ENCODE measurements at regions not wholly inside any gene's neighbourhood (a gene's known extent, or its start where the extent isn't known, plus 50 kb on each side); places are given as distances from the start of the nearest gene placed in this dataset.

DNA sequence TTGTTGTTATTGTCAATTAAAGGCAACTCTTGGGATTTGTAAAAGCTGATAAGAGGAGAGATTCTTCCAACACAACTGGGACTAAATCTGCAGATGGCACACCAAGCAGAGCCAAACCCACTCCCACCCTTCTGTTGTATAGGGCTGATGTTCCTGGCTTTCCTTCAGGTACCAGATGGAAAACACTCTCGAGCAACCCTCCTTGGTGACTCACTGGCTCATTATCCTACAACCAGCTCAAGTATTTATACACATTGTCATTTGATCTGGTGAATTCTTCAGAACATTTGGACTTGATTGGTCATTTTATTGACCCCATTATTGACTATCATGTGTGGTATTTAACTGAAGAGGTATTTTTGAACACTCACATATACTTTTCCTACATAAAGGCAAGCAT, 190.3 kb upstream of the PCSK2 start:
- H3K4me1 Mint-ChIP-seq: no peaks in the 10 kb centered on the region
- no peaks in the 10 kb centered on the region for H3K9me3 Mint-ChIP-seq
- no peaks in the 10 kb centered on the region for H3K27me3 Mint-ChIP-seq

GRCh38 chr20:17042122-17042521, 184.7 kb upstream of the PCSK2 start:
- Mint-ChIP-seq H3K27me3 (no peaks in the 10 kb centered on the region), H3K9me3 (no peaks in the 10 kb centered on the region), H3K4me1 (no peaks in the 10 kb centered on the region), H3K27ac (no peak overlapping the region), H3K36me3 (ENCODE audit: low read depth) (no peaks in the 10 kb centered on the region), H3K4me3 (no peak overlapping the region)
- ATAC-seq (no peak), DNase-seq (no peak)

More for the DNA sequence above, 190.3 kb upstream of the PCSK2 start:
- no peaks in the 10 kb centered on the region for H3K36me3 Mint-ChIP-seq (ENCODE audit: low read depth)
- ATAC-seq (no peak), DNase-seq (no peak)
- no peak overlapping the region for H3K27ac Mint-ChIP-seq
- H3K4me3 Mint-ChIP-seq: no peak overlapping the region

DNA sequence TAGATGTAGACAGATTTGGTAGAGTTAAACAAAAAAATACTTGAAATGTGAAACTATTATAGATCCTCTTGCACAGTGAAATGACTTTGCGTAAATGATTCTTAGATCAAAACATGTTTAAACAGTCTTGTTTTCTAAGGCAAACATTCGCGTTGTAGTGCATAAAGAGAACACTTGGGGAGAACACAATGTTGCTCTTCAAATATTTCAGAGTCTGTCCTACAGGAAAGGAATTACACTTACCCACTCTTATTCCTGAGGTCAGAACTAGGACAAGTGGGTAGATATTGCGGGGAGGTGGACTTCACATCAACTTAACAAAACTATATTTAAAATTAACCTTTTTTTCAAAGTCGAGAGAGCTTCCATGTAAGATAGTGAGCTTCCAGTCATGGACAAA, 183.5 kb upstream of the PCSK2 start:
- no peak overlapping the region for H3K27ac Mint-ChIP-seq
- no peaks in the 10 kb centered on the region for H3K4me1 Mint-ChIP-seq
- H3K27me3 Mint-ChIP-seq: no peaks in the 10 kb centered on the region
- H3K4me3 Mint-ChIP-seq: no peak overlapping the region
- DNase-seq (no peak), ATAC-seq (no peak)
- no peaks in the 10 kb centered on the region for H3K36me3 Mint-ChIP-seq (ENCODE audit: low read depth)
- no peaks in the 10 kb centered on the region for H3K9me3 Mint-ChIP-seq

GRCh38 chr20:17044891-17045290, 181.9 kb upstream of the PCSK2 start:
- Mint-ChIP-seq H3K9me3 (no peaks in the 10 kb centered on the region), H3K27ac (no peak overlapping the region), H3K4me3 (no peak overlapping the region), H3K36me3 (ENCODE audit: low read depth) (no peaks in the 10 kb centered on the region), H3K4me1 (no peaks in the 10 kb centered on the region), H3K27me3 (no peaks in the 10 kb centered on the region)
- DNase-seq (no peak), ATAC-seq (no peak)

DNA sequence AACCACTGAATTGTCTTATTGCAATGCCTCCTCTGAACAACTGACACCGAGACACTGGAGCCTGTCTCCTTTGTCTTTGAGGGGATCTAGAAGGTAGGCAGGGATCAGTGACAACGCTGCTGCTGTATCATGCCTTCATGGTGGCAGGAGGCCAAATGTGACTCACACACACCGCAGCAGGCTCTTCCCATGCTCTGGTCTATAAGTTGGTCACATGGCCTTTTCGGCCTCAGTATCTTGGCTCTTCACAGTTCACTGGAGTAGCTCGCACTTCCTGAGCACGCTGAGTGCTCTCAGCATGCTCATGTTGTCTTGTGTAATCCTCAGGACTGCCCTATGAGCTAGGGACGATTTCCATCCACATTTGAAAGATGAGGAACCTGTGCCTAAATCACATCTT, 167.4 kb upstream of the PCSK2 start:
- H3K9me3 Mint-ChIP-seq: peaks cover 14% of the 10 kb centered on the region
- H3K27me3 Mint-ChIP-seq: no peaks in the 10 kb centered on the region
- H3K4me3 Mint-ChIP-seq: no peak overlapping the region
- DNase-seq: no peak
- ATAC-seq: no peak
- no peaks in the 10 kb centered on the region for H3K4me1 Mint-ChIP-seq
- H3K27ac Mint-ChIP-seq: no peak overlapping the region
- H3K36me3 Mint-ChIP-seq (ENCODE audit: low read depth): no peaks in the 10 kb centered on the region

DNA sequence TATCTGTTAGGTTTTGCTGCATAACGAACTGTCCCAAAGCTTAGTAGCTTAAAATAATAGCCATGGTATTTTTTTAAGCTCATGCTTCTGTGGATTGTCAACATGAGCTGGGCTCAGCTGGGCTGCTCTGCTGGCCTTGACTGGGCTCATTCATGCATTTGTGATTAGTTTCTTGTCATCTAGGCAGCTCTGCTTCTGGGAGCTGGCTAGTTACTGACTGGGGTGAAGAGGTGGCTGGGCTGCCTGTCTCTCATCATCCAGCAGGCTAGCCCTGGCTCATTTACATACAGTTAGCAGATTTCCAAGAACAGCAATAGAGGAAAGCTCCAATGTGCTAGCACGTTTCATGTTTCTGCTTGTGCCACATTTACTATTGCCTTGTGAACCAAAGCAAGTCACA, 165.1 kb upstream of the PCSK2 start:
- DNase-seq (no peak), ATAC-seq (no peak)
- no peaks in the 10 kb centered on the region for H3K4me1 Mint-ChIP-seq

GRCh38 chr20:17062712-17063111, 164.1 kb upstream of the PCSK2 start:
- Mint-ChIP-seq H3K36me3 (ENCODE audit: low read depth) (no peaks in the 10 kb centered on the region), H3K27ac (no peak overlapping the region), H3K9me3 (peaks cover 7% of the 10 kb centered on the region), H3K27me3 (no peaks in the 10 kb centered on the region), H3K4me3 (no peak overlapping the region), H3K4me1 (no peaks in the 10 kb centered on the region)
- DNase-seq (no peak), ATAC-seq (no peak)

More for the DNA sequence above, 165.1 kb upstream of the PCSK2 start:
- peaks cover 14% of the 10 kb centered on the region for H3K9me3 Mint-ChIP-seq
- H3K4me3 Mint-ChIP-seq: no peak overlapping the region
- H3K36me3 Mint-ChIP-seq (ENCODE audit: low read depth): no peaks in the 10 kb centered on the region
- H3K27ac Mint-ChIP-seq: no peak overlapping the region
- H3K27me3 Mint-ChIP-seq: no peaks in the 10 kb centered on the region

DNA sequence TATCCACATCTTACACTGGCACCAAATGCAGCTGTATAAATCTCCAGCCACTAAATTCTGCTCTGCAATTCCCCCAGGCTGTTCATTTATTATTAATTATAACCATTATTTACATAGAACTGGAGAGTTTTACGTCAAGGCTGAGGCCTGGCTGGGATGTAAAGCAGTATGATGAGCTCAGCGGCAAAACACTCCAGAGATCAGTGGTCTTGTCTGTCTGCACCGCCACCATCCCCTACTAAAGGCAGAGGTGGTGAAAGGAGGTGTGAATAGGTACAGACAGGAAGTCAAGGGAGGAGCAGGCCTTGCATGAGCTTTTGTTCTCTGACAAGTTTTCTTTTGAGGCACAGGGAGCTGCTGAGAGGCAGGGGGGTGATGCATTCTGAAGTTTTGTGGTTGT, 159.9 kb upstream of the PCSK2 start:
- no peaks in the 10 kb centered on the region for H3K27me3 Mint-ChIP-seq
- H3K36me3 Mint-ChIP-seq (ENCODE audit: low read depth): no peaks in the 10 kb centered on the region
- H3K4me3 Mint-ChIP-seq: no peak overlapping the region
- H3K27ac Mint-ChIP-seq: no peak overlapping the region
- no peaks in the 10 kb centered on the region for H3K4me1 Mint-ChIP-seq
- DNase-seq: no peak
- no peak for ATAC-seq
- no peaks in the 10 kb centered on the region for H3K9me3 Mint-ChIP-seq

- no peaks in the 10 kb centered on the region for H3K9me3 Mint-ChIP-seq
- no peaks in the 10 kb centered on the region for H3K4me1 Mint-ChIP-seq
- no peak overlapping the region for H3K4me3 Mint-ChIP-seq
- no peaks in the 10 kb centered on the region for H3K36me3 Mint-ChIP-seq (ENCODE audit: low read depth)
- no peak overlapping the region for H3K27ac Mint-ChIP-seq
- no peak for ATAC-seq
- no peak for DNase-seq
- H3K27me3 Mint-ChIP-seq: no peaks in the 10 kb centered on the region
These were observed 158.6 kb upstream of the PCSK2 start for GRCh38 chr20:17068084-17068711.

DNA sequence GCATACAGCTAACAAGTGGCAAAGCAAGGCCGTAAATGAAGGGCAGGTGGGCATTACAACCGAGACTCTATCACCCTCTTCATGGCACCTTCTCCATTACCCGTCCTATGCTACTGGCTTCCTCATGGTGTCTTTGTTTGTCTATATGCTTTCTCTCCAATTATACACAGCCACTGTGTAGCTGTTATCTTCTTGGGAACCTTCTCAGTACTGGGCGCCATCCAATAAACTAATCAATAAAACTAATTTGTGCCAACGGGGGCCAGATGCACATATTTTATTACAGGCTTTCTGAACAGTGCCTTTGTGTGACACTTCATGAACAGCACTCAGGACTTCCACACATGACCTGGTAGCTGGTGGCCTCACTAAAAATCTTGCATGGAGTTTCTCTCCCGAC, 149.8 kb upstream of the PCSK2 start:
- no peaks in the 10 kb centered on the region for H3K27me3 Mint-ChIP-seq
- ATAC-seq: no peak
- H3K4me3 Mint-ChIP-seq: no peak overlapping the region

GRCh38 chr20:17083738-17084137, 143.1 kb upstream of the PCSK2 start:
- no peak overlapping the region for H3K27ac Mint-ChIP-seq
- DNase-seq: no peak
- H3K4me1 Mint-ChIP-seq: no peaks in the 10 kb centered on the region
- peaks cover 17% of the 10 kb centered on the region for H3K9me3 Mint-ChIP-seq
- ATAC-seq: no peak
- H3K4me3 Mint-ChIP-seq: no peak overlapping the region
- no peaks in the 10 kb centered on the region for H3K27me3 Mint-ChIP-seq
- H3K36me3 Mint-ChIP-seq (ENCODE audit: low read depth): no peaks in the 10 kb centered on the region

More for the DNA sequence above, 149.8 kb upstream of the PCSK2 start:
- DNase-seq: no peak
- Mint-ChIP-seq H3K36me3 (ENCODE audit: low read depth) (no peaks in the 10 kb centered on the region), H3K9me3 (peaks cover 7% of the 10 kb centered on the region), H3K27ac (no peak overlapping the region), H3K4me1 (no peaks in the 10 kb centered on the region)

DNA sequence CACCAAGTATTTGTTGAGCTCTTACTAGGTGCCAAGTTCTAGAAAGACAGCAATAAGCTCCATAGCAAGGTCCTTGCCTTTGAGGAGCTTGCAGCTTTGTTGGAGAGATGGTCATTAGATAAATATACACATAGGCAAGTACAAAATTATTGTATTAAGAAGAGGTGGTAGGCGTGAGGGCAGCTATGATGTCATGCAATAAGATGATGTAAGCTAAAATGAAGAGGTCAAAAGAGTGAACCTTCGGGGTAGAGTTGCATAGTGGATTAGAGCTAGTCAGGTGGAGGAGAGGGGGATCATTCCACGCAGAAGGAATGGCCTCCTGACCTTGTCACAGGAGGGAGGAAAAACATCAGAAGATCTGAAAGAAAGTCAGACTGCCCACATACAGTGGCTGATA, 141.9 kb upstream of the PCSK2 start:
- Mint-ChIP-seq H3K27ac (no peak overlapping the region), H3K9me3 (peaks cover 17% of the 10 kb centered on the region), H3K4me1 (no peaks in the 10 kb centered on the region), H3K36me3 (ENCODE audit: low read depth) (no peaks in the 10 kb centered on the region), H3K27me3 (no peaks in the 10 kb centered on the region), H3K4me3 (no peak overlapping the region)
- DNase-seq: no peak
- ATAC-seq: no peak

DNA sequence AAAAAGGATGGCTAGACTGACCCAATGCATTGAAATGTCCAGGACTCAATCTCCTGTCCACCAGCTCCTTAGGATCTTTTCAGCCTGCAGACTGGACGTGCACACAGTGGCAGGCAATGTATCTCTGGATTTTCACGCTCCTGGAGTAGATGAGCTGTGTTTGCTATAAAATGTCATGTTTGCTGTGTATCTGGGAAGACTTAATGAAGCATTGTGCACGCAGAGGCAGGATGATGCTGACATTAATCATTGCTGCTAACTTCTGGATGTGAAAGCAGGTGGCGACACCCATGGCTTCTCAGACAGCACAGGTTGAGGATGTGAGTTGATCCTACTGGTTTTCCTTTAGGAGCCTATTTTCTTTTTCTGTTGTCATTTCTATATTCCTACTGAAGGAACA, 133.1 kb upstream of the PCSK2 start:
- ATAC-seq: no peak
- Mint-ChIP-seq H3K4me3 (no peak overlapping the region), H3K4me1 (no peaks in the 10 kb centered on the region), H3K36me3 (ENCODE audit: low read depth) (no peaks in the 10 kb centered on the region), H3K27me3 (no peaks in the 10 kb centered on the region), H3K27ac (no peak overlapping the region), H3K9me3 (no peaks in the 10 kb centered on the region)
- no peak for DNase-seq

- H3K27ac Mint-ChIP-seq: no peak overlapping the region
- no peaks in the 10 kb centered on the region for H3K36me3 Mint-ChIP-seq (ENCODE audit: low read depth)
- H3K4me1 Mint-ChIP-seq: no peaks in the 10 kb centered on the region
- DNase-seq: no peak
- no peak for ATAC-seq
- H3K27me3 Mint-ChIP-seq: no peaks in the 10 kb centered on the region
- no peaks in the 10 kb centered on the region for H3K9me3 Mint-ChIP-seq
- H3K4me3 Mint-ChIP-seq: no peak overlapping the region
These were observed 129.2 kb upstream of the PCSK2 start for GRCh38 chr20:17097603-17098002.

- H3K4me1 Mint-ChIP-seq: no peaks in the 10 kb centered on the region
- H3K4me3 Mint-ChIP-seq: no peak overlapping the region
- no peaks in the 10 kb centered on the region for H3K36me3 Mint-ChIP-seq (ENCODE audit: low read depth)
- no peaks in the 10 kb centered on the region for H3K9me3 Mint-ChIP-seq
- H3K27me3 Mint-ChIP-seq: no peaks in the 10 kb centered on the region
- ATAC-seq (no peak), DNase-seq (no peak)
- H3K27ac Mint-ChIP-seq: no peak overlapping the region
These were observed 126.3 kb upstream of the PCSK2 start for GRCh38 chr20:17100506-17100905.

GRCh38 chr20:17107127-17107526, 119.7 kb upstream of the PCSK2 start:
- no peaks in the 10 kb centered on the region for H3K27me3 Mint-ChIP-seq

More at GRCh38 chr20:17107127-17107526, 119.7 kb upstream of the PCSK2 start:
- no peak for DNase-seq
- H3K4me1 Mint-ChIP-seq: no peaks in the 10 kb centered on the region
- no peak overlapping the region for H3K27ac Mint-ChIP-seq
- peaks cover 3% of the 10 kb centered on the region for H3K9me3 Mint-ChIP-seq
- no peak for ATAC-seq
- H3K4me3 Mint-ChIP-seq: no peak overlapping the region
- no peaks in the 10 kb centered on the region for H3K36me3 Mint-ChIP-seq (ENCODE audit: low read depth)
